GM12878 (cell line): ENCODE measurements at regions not wholly inside any gene's neighbourhood (a gene's known extent, or its start where the extent isn't known, plus 50 kb on each side); places are given as distances from the start of the nearest gene placed in this dataset.

Experiments
- BHLHE40 ChIP-seq, 2 experiments: fragments of 450-650 bp in 1 of 2; IDR thresholded peaks; 2 replicates each; pipeline ENCODE4 v1.6.1; 2011 to 2017; ENCODE audit warnings: low read depth in 2 of 2, borderline replicate concordance in 1 of 2, improper control_type of control experiment in 1 of 2, low read length in 1 of 2, mild to moderate bottlenecking in 1 of 2
- CTCF ChIP-seq, 3 experiments: IDR thresholded peaks in 2 of 3; conservative IDR thresholded peaks in 1 of 3; 2 replicates each; pipeline ENCODE4 v1.5.1; 2011; ENCODE audit warnings: low read depth in 3 of 3, low read length in 3 of 3, mild to moderate bottlenecking in 3 of 3, control low read depth in 2 of 3, moderate library complexity in 2 of 3, inconsistent platforms in 1 of 3, mixed read lengths in 1 of 3; ENCODE audit not compliant: control insufficient read depth in 2 of 3, insufficient read depth in 1 of 3; ENCODE audit errors: extremely low read depth in 1 of 3
- ETV6 ChIP-seq, 2 experiments: fragments of 450-650 bp in 1 of 2; IDR thresholded peaks in 1 of 2; conservative IDR thresholded peaks in 1 of 2; 2 replicates each; pipeline ENCODE4 v1.6.1; 2014; ENCODE audit warnings: antibody characterized with exemption in 1 of 2, borderline replicate concordance in 1 of 2, low read depth in 1 of 2, mild to moderate bottlenecking in 1 of 2, moderate library complexity in 1 of 2
- EZH2 ChIP-seq: IDR thresholded peaks from 2 replicates; pipeline ENCODE4 v1.6.1; 2012; ENCODE audit warnings: low read depth, mild to moderate bottlenecking, control low read depth, inconsistent platforms, low read length, borderline replicate concordance; ENCODE audit not compliant: control insufficient read depth
- HSF1 ChIP-seq: fragments of 150-350 bp; IDR thresholded peaks from 2 replicates; pipeline ENCODE4 v1.6.1; 2014; ENCODE audit warnings: mild to moderate bottlenecking, low read depth, low read length
- SIX5 ChIP-seq: IDR thresholded peaks from 2 replicates; pipeline ENCODE4 v1.6.1; 2011; ENCODE audit warnings: mild to moderate bottlenecking, low read depth, low read length, moderate library complexity; ENCODE audit not compliant: severe bottlenecking
- SUZ12 ChIP-seq: fragments of 200-600 bp; sonication (generic); IDR thresholded peaks from one replicate; pipeline ENCODE4 v1.6.1; 2018; ENCODE audit warnings: antibody characterized with exemption, mild to moderate bottlenecking; ENCODE audit not compliant: unreplicated experiment
- TBL1XR1 ChIP-seq: IDR thresholded peaks from 2 replicates; pipeline ENCODE4 v1.6.1; 2012; ENCODE audit warnings: low read depth, low read length, improper control_type of control experiment

GRCh38 chr12:131441060-131441396, 269.9 kb upstream of the SFSWAP start:
- no peak for TF ChIP-seq CTCF (IDR thresholded peaks at IDR 0.05 in 2 of 3, conservative IDR thresholded peaks at IDR 0.05 in 1 of 3; ENCODE audit: control insufficient read depth in 2 of 3, extremely low read depth in 1 of 3, insufficient read depth in 1 of 3, low read depth in 3 of 3, low read length in 3 of 3)
- no peak for TF ChIP-seq ETV6 (conservative IDR thresholded peaks at IDR 0.05 in 1 of 2, IDR thresholded peaks at IDR 0.05 in 1 of 2; ENCODE audit: borderline replicate concordance in 1 of 2, low read depth in 1 of 2)
- no peak for TF ChIP-seq SUZ12
- no peak for TF ChIP-seq HSF1
- TF ChIP-seq SIX5 = no peak
- no peak for TF ChIP-seq TBL1XR1
- no peak for TF ChIP-seq EZH2
- no peak for TF ChIP-seq BHLHE40 (IDR thresholded peaks at IDR 0.05; ENCODE audit: borderline replicate concordance in 1 of 2, low read depth in 2 of 2, low read length in 1 of 2)
